CMK (cell line): ENCODE measurements at regions not wholly inside any gene's neighbourhood (a gene's known extent, or its start where the extent isn't known, plus 50 kb on each side); places are given as distances from the start of the nearest gene placed in this dataset.
A peak's percentile ranks its signal among the peaks of the same experiment; 100 is the strongest.
"Not testable (repeated sequence)": the region's sequence is repeated elsewhere in the genome, so short reads cannot be mapped to it uniquely, and the experiment has no call there.

Experiments used
- DNase-seq: peaks from one replicate; pipeline ENCODE4 v3.0.0-alpha.2; 2010; ENCODE audit warnings: low read depth

GRCh38 chr2:166641516-166641915 lies 147.5 kb upstream of the SCN7A start:
- DNase-seq = not testable (repeated sequence)

DNA sequence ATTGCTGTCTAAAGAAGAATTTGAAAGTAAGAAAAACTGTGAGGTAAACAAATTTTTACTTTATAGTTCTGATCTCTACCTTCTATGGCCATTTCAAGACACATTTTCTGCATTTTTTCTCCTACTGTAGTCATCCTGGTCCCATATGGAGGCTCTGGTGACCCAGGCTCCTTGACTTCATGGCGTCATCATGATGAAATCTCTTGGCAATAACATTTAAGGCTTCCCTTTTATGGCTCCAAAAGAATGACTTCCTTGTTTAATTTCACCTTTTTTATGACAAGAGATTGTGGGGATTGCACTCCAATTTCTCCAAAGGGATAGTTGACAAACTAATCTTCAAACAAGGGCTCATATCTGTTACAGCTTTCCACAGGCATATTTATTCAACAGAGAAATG lies 143.0 kb upstream of the SCN7A start:
- DNase-seq = no peak

GRCh38 chr2:166634706-166635105 lies 140.7 kb upstream of the SCN7A start:
- DNase-seq = no peak

- no peak for DNase-seq
Measured at GRCh38 chr2:166632616-166633015, 138.6 kb upstream of the SCN7A start.

DNA sequence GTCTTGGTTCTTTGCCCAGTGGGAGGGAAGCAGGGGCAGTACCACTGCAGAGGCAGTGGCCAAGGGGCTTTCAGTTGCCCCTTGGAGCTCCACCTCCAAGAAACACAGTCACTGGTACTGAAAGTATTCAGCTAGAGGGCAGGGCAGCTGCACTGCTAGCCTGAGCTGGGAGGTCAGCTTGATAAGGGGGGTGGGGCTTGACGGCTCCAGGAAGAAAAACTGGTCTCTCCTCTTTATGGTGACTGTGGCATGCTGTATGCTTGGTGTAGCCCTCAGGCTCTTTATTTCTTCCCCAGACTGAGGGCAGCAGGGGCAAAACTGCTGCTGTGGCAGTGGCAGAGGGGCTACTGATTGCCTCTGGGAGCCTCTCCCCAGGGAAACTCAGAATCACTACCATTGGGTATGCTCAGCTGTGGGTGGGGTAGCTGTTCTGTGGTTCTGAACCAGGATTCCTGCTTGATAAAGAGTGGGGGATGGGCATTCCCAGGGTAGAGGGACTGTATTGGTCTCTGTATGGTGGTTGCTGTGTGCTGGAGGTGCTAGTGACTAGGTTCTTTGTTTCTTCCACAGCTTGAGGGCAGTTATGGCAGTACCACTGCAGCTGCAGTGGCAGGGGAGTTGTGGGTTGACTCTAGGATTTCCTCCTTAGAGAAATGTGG lies 134.6 kb upstream of the SCN7A start:
- DNase-seq = no peak

DNA sequence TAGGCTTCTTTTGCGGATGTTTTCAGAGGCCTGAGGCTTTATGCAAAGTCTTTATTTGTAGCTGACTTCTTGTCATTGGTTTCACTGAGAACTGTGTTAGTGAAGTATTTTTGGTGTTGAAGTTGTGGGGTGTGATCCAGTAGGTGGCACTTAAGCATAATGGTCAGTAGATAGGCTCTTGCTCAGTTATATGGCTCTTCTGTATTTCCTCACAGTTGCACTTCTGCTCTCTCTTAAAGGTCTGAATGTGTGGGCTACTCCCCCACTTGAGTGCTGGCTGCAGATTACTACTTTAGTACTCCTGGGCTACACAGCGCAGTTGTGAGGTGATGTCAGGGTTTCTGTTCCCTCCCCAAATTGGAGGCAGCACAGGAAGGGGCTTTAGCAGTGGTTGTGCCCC lies 133.8 kb upstream of the SCN7A start:
- DNase-seq = no peak

GRCh38 chr2:166625670-166626069 lies 131.6 kb upstream of the SCN7A start:
- DNase-seq = no peak

DNA sequence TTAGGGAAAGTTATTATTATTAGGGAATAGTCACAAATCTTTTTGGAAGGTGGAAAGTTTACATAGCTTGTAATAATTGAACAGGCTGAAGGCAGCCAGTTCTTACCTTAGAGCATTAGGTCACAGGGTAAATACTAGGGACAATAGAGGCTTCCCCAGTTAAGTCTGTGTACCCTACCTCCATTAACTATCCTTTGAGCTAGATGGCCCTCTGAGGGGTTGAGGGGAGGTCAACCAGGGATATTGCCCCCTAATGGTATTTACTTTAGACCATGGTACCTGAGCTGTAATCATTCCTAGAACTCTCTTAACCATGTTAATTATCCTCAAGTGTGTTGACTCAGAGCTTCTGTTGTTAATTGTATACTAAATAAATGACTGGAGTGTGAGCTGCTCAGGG lies 120.5 kb upstream of the SCN7A start:
- DNase-seq = no peak

- no peak for DNase-seq
Measured at GRCh38 chr2:166614029-166614428, 120.0 kb upstream of the SCN7A start.

DNA sequence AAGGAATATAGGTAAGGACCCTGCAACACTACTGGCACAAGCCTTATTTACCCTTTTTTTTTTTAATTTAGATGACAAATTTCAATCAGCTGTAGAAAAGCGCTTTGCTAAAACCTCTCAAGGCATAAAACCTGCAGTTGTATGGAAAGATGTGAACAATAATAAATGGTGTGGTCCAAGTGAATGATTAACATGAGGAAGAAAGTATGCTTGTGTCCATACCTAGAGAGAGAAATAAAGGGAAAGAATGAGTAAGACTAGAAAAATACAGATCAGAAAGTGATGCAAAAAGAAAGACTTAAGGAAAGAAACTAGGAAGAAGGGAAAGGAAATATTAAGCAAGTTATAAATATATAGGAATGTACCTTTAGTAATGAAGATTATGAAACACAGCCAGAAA lies 119.2 kb upstream of the SCN7A start:
- no peak for DNase-seq

GRCh38 chr2:166612214-166612613 lies 118.2 kb upstream of the SCN7A start:
- no peak for DNase-seq

DNA sequence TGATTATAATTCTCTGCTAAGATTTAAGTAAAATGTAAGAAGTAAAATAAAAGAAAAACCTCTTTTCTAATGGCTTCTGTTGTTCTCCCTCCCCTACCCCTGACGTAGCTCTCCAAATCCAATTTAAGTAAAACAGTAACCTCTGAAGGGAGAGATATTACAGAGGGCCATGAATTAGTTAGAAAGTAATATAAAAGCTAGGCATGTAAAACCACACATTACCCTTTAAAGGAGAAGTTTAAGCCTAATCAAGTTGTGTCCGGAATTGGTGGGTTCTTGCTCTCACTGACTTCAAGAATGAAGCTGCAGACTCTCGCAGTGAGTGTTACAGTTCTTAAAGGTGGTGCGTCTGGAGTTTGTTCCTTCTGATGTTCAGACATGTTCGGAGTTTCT lies 116.9 kb upstream of the SCN7A start:
- DNase-seq = no peak

GRCh38 chr2:166610180-166610912 lies 116.3 kb upstream of the SCN7A start:
- no peak for DNase-seq

DNA sequence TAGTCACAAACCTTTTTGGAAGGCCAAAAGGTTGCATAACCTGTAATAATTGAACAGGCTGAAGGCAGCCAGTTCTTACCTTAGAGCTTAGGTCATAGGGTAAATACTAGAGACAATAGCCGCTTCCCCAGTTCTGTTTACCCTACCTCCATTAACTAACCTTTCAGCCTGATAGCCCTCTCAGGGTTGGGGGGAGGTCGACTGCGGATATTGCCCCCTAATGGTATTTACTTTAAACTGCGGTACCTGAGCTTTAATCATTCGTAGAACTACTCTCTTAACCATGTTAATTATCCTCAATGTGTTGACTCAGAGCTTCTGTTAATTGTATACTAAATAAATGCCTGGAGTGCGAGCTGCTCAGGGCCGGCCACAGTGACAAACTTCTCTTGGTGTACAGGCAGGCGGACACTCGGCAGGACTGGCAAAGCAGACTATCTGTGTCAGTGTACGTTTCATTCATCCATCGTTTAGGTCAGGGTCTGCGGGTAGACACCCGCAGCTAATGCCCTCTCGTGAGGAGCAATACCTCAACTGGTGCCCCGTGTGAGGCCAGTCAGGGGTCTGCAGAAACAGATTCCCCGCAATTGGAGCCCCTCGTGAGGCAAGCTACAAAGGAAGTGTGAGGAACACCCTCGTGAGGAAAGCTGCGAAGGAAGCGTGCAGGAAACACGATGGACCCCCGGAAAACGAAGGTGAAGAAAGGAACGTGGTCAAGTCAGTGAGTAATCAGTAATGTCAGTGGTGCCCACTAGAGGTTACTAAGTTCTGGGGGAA lies 115.3 kb upstream of the SCN7A start:
- no peak for DNase-seq

DNA sequence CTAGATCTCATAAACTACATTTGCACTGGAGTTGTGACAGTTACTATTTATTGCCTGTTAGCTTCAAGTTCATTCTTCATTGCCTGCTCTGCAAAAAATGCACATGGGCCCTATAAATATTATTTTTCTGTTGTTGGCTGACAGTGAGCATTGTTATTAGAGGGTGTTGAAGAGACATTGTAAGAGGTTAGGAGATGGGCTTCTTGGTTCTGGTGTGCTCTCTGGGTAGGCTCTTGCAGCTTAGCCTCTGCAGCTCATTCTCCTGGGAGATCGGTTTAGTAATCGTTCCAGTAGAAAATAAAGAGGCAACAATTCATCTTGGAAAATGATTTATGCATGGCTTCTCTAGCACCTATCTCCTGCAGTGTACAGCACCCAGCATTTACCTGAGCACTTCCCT lies 113.8 kb upstream of the SCN7A start:
- no peak for DNase-seq

DNA sequence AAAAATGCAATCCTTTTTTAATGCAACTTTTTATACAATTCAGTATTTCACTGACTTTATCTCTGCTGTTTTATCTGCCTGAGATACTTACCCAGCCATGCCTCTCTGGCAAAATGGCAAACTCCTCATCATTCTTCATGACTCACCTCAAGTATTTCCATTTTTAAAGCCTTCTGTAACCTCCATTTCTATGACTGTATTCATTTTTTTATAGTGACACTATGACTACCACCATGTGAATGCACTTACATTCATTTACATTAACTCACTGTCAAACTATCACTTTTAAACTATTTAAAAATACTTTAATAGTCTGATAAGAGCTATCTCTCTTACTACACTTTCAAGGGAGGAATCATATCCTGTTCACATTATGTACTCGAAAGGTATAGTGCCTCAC lies 99.4 kb upstream of the SCN7A start:
- no peak for DNase-seq

GRCh38 chr2:166592750-166593149 lies 98.7 kb upstream of the SCN7A start:
- no peak for DNase-seq

DNA sequence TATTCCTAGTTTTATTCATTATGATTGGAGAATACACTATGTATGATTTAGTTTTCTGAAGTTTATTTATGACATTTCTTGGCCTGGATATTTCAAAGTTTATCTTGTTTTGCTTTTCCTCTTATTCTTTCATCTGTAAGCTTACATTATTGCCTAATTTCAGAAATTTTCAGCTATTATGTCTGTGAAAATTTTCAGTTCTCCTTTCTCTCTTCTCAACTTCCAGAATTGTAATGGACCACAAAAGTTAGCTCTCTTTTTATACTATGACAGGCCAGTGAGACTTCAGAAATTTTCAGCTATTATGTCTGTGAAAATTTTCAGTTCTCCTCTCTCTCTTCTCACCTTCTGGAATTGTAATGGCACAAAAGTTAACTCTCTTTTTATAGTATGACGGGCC lies 97.2 kb upstream of the SCN7A start:
- no peak for DNase-seq

- no peak for DNase-seq
Measured at GRCh38 chr2:166573391-166573790, 79.3 kb upstream of the SCN7A start.

GRCh38 chr2:166572937-166573336 lies 78.9 kb upstream of the SCN7A start:
- no peak for DNase-seq

DNA sequence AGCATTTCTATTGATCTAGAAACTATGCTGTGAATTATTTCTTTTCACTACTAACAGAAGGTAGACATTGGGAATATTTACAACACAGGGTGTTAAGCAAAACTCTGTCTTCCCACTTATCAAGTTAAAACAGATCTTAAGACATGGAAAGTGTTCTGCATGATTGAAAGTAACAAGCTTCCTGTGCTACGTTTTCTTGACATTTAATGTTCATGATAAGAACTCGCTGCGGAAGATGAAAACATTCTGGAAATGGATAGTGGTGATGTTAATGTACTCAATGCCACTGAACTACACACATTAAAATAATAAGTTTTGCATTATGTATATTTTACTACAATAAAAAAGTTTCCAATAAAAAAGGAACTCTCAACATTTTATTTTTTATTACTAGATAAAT lies 74.4 kb upstream of the SCN7A start:
- peak; percentile 59 for DNase-seq

GRCh38 chr2:166565501-166565900 lies 71.5 kb upstream of the SCN7A start:
- no peak for DNase-seq

GRCh38 chr2:166563894-166564293 lies 69.8 kb upstream of the SCN7A start:
- no peak for DNase-seq
